Duodenal mucosa (tissue), 2 donors: ENCODE measurements at regions not wholly inside any gene's neighbourhood (a gene's known extent, or its start where the extent isn't known, plus 50 kb on each side); places are given as distances from the start of the nearest gene placed in this dataset.

ENCODE experiments used
- H3K27ac ChIP-seq: one replicate; pipeline ENCODE4 v1.7.0; 2013; ENCODE audit warnings: low read depth, low read length
- H3K27me3 ChIP-seq, 2 donors: one replicate each; pipeline ENCODE4 v1.7.0; 2013; ENCODE audit warnings: low read length in 2 of 2, control low read depth in 1 of 2; ENCODE audit not compliant: insufficient read depth in 2 of 2, control insufficient read depth in 1 of 2
- H3K36me3 ChIP-seq, 2 donors: one replicate each; pipeline ENCODE4 v1.7.0; 2013; ENCODE audit warnings: low read length in 2 of 2, control low read depth in 1 of 2; ENCODE audit not compliant: insufficient read depth in 2 of 2, control insufficient read depth in 1 of 2
- H3K4me1 ChIP-seq, 2 donors: one replicate each; pipeline ENCODE4 v1.7.0; 2013; ENCODE audit warnings: low read length in 2 of 2, control low read depth in 1 of 2; ENCODE audit not compliant: insufficient read depth in 2 of 2, control insufficient read depth in 1 of 2
- H3K4me3 ChIP-seq, 2 donors: one replicate each; pipeline ENCODE4 v1.7.0; 2013; ENCODE audit warnings: low read length in 2 of 2, low read depth in 1 of 2
- H3K9ac ChIP-seq, 2 donors: one replicate each; pipeline ENCODE4 v1.7.0; 2013; ENCODE audit warnings: low read length in 2 of 2, low read depth in 1 of 2
- H3K9me3 ChIP-seq, 2 donors: one replicate each; pipeline ENCODE4 v1.7.0; 2013; ENCODE audit warnings: low read length in 2 of 2, control low read depth in 1 of 2; ENCODE audit not compliant: control insufficient read depth in 1 of 2

DNA sequence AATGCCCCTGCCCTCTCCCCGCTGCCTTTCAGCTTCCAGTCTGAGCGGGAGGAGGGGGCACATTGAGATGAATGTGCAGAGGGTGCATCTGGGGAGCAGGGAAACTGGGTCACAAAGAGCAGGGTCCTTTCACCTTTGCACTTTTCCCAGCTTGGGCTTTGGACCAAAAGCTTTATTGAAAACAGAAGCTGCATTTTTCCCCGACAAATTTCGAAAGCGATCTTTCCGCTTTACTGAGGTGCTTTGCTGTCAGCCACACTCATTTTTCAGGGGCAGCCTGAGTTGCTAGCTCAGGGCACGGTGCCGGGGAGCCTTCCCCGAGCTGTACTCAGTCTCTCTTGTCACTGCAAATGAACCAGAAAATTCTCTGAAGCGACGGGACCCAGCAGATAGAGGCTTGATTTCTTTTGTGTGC lies 283.7 kb upstream of the SOX4 start:
- H3K27me3 ChIP-seq: no peaks in the 10 kb centered on the region
- H3K9ac ChIP-seq: no peak overlapping the region
- no peaks in the 10 kb centered on the region for H3K4me1 ChIP-seq
- H3K9me3 ChIP-seq: no peaks in the 10 kb centered on the region
- H3K4me3 ChIP-seq: no peak overlapping the region
- H3K27ac ChIP-seq: no peak overlapping the region
- no peaks in the 10 kb centered on the region for H3K36me3 ChIP-seq

DNA sequence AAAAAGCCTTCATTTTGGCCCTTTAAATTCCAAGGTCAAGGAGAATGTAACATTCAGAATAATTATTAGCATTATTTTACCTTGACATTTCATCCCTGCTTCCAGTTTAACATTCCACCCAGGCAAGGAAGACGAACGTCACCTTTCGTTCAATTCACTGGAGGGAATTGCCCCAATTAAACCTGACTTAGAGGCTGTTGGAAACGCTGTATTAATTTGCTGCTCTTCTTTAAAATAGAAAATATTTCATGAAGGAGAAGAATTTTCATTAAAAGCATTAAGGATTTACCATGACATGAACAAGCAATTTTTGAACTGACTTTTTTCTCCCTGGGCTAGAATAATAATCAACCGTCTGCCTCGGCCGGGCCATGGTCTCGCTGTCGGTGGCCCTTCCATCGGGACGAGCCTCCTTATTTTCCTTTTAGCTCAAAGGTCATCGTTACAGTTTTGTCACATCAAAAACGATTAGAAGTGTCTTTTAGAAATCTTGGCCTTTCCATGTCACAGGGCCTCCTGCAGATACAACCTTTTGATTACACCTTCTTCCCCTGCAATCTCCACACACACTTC lies 282.9 kb upstream of the SOX4 start:
- Histone ChIP-seq H3K36me3 (no peaks in the 10 kb centered on the region), H3K9ac (no peak overlapping the region), H3K4me1 (no peaks in the 10 kb centered on the region), H3K4me3 (no peak overlapping the region), H3K27ac (no peak overlapping the region), H3K9me3 (no peaks in the 10 kb centered on the region), H3K27me3 (no peaks in the 10 kb centered on the region)

DNA sequence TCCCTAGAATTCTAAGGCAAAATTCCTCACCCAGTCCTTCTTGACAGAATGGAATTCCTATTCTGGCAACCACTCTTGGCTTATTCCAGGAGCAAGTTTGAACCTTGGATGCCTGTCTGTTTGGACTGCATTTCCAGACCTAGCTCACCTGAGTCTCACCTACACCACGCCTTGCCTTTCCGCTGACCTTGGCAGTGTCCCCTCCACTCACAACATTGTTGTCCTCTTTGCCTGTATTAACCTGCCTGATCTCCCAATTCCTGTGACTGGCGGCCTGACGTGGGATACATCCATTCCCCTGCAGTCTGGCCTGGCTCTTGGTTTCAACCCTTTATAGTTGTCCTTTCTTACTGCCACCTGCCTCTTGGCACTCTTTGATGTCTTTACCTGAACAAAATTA lies 281.4 kb upstream of the SOX4 start:
- Histone ChIP-seq H3K4me3 (no peak overlapping the region), H3K27ac (no peak overlapping the region), H3K36me3 (no peaks in the 10 kb centered on the region), H3K4me1 (no peaks in the 10 kb centered on the region), H3K9me3 (no peaks in the 10 kb centered on the region), H3K9ac (no peak overlapping the region), H3K27me3 (no peaks in the 10 kb centered on the region)

DNA sequence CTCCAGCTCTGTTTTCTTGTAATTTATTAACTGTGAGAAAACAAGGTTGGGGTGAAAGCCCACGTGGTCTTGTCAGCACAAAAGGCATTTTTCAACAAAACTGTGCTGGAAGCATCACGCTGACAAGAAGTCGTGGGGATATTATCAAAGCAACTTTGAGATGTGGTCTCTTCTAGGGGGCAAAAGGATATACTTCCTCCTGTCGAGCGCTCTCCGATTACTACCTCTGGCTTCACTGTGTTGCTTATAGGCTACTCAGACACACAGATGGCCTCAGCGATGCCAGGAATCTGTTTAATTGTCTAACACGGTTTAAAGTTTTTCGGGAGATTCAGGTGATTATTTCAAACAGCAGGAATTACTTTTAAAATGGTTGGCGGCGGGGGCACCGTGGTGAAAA lies 275.9 kb upstream of the SOX4 start:
- Histone ChIP-seq H3K4me1 (no peaks in the 10 kb centered on the region), H3K36me3 (no peaks in the 10 kb centered on the region), H3K9me3 (no peaks in the 10 kb centered on the region), H3K27ac (no peak overlapping the region), H3K27me3 (no peaks in the 10 kb centered on the region), H3K9ac (no peak overlapping the region), H3K4me3 (no peak overlapping the region)

DNA sequence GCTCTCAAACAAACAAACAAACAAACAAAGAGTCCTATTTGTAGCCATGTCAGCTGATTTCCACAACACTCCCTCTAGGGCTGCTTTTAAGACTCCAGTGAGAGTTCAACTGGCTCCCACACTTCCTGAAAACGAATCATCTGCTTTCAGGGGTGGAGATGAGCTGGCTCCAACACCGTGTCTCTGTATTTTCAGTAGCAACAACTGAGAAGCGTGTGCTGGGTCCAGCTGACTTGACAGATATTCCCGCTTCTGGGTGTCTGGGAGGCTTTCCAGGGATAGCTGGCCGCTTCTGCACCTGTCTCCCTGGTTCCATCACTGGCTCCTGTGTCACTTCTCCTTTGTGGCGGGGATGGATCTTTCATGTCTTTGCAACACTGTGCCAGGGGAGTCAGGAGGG lies 272.5 kb upstream of the SOX4 start:
- H3K9ac ChIP-seq: no peak overlapping the region
- H3K36me3 ChIP-seq: no peaks in the 10 kb centered on the region
- H3K4me1 ChIP-seq: no peaks in the 10 kb centered on the region
- H3K27me3 ChIP-seq: no peaks in the 10 kb centered on the region
- no peaks in the 10 kb centered on the region for H3K9me3 ChIP-seq
- no peak overlapping the region for H3K4me3 ChIP-seq
- H3K27ac ChIP-seq: no peak overlapping the region

DNA sequence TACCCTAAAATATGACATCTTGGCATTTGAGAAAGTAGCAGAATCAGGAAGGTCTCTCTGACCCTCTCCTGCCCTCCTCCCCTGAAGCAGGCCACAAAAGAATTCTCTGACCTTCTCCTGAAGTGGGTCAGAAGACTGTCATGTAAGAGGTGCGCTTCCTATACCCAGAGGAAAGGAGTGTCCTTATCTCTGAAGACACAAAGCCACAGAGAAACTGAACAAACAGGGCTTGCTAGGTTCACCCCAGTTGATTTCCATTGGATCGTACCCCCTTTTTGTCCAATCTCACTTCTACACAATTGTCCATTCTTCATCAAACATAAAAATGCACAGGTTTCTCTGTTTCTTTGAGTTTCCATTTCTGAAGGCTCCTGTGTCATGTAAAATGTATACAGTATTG lies 272.0 kb upstream of the SOX4 start:
- Histone ChIP-seq H3K27me3 (no peaks in the 10 kb centered on the region), H3K4me3 (no peak overlapping the region), H3K9me3 (no peaks in the 10 kb centered on the region), H3K9ac (no peak overlapping the region), H3K4me1 (no peaks in the 10 kb centered on the region), H3K36me3 (no peaks in the 10 kb centered on the region), H3K27ac (no peak overlapping the region)

DNA sequence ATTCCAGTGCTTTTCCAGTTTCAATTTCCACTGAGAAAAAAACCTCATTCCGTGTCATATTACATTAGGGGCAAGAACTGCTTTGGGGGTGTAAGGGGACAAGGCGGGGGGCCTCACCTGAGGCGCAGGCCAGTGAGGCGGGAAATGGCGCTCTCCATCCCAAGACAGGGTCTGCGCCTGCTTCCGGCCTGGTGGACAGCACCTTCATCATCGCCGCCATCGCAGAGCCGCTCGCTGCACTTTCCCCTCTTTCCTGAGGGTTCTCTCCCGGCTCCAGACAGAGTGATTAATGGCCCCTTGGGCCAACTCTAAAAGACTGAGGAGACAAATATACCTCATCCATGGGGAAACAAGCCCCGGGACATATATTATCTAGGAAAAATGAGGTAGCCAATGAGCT lies 270.0 kb upstream of the SOX4 start:
- Histone ChIP-seq H3K4me1 (no peaks in the 10 kb centered on the region), H3K27ac (no peak overlapping the region), H3K36me3 (no peaks in the 10 kb centered on the region), H3K27me3 (no peaks in the 10 kb centered on the region), H3K9me3 (no peaks in the 10 kb centered on the region), H3K4me3 (no peak overlapping the region), H3K9ac (no peak overlapping the region)

DNA sequence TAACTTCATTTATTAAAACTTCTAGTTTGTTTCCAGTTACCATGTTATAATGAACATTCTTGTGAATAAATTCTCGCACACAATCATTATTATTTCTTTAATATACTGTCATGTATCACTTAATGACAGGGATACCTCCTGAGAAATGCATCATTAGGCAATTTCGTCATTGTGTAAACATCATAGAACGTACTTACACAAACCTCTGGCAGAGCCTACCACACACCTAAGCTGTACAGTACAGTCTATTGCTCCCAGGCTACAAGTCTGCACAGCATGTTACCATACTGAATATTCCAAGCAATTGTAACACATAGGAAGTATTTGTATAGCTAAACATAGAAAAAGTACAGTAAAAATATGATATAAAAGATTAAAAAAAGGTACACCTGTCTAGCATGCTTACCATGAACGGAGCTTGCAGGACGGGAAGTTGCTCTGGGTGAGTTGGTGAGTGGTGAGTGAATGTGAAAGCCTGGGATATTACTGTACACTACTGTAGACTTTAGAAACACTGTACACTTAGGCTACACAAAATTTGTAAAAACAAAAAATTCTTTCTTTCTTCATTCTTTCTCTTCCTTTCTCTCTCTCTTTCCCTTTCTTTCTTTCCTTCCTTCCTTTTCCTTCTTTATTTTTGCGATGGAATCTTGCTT lies 268.2 kb upstream of the SOX4 start:
- H3K4me3 ChIP-seq: no peak overlapping the region
- H3K4me1 ChIP-seq: no peaks in the 10 kb centered on the region
- H3K27ac ChIP-seq: no peak overlapping the region
- no peaks in the 10 kb centered on the region for H3K36me3 ChIP-seq
- H3K27me3 ChIP-seq: no peaks in the 10 kb centered on the region
- no peak overlapping the region for H3K9ac ChIP-seq
- no peaks in the 10 kb centered on the region for H3K9me3 ChIP-seq

DNA sequence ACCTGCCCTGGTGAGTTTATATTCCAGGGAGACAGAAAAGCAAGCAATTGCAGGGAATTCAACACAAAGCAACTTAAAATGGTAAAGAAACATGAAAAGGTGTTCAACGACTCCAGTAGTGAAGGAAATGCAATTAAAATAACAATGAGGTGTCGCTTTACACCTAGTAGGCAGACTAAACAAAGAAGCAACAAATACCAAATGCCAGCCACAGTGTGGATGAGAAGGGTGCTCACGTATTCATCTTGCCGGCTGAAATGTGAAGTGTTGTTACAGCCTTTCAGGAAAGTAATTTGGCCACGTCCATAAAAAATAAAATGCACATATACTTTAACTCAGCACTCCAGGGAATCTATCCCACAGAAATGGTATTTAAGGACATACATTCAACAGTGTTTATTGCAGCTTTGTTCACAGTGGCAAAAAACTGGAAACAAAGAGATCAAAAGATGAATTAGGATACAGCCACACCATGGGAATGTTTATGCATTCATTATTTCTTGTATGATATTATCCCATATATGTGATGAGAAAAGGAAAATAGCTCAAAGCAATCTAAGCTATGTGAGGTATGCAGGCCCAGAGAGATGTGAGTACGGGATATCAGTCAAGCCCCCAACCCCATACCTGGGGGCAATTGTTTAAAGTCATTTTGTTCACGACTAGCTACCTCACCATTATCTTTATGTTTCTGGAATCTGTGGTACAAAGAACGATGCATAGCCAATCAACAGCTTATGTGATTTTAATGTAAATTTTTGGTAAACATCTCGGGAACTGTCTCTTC lies 266.0 kb upstream of the SOX4 start:
- H3K4me3 ChIP-seq: no peak overlapping the region
- H3K9me3 ChIP-seq: no peaks in the 10 kb centered on the region
- H3K9ac ChIP-seq: no peak overlapping the region
- H3K27ac ChIP-seq: no peak overlapping the region
- no peaks in the 10 kb centered on the region for H3K36me3 ChIP-seq
- H3K4me1 ChIP-seq: no peaks in the 10 kb centered on the region
- H3K27me3 ChIP-seq: no peaks in the 10 kb centered on the region

DNA sequence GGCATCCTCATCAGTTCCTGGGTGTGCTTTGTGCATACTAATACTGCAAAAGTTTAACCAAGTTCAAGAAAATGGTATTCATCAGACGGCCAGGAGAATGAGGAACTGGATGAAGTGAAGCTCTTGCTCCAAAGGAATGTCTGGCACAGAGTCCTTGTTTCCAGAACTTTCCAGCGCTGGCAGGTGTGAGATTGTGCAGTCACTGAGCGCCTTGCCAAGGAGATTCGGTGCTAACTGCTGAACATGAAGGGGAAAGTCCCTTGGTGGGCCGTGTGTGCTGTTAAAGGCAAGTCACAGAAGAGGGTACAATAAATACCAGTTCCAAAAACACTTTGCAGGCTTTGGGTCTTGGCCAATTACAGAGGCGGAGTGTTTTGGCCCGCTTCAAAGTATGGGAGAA lies 262.3 kb upstream of the SOX4 start:
- no peaks in the 10 kb centered on the region for H3K36me3 ChIP-seq
- no peaks in the 10 kb centered on the region for H3K9me3 ChIP-seq
- H3K9ac ChIP-seq: no peak overlapping the region
- no peak overlapping the region for H3K27ac ChIP-seq
- no peaks in the 10 kb centered on the region for H3K4me1 ChIP-seq
- H3K4me3 ChIP-seq: no peak overlapping the region
- H3K27me3 ChIP-seq: no peaks in the 10 kb centered on the region
